AG09309 (cell line): ENCODE measurements at regions not wholly inside any gene's neighbourhood (a gene's known extent, or its start where the extent isn't known, plus 50 kb on each side); places are given as distances from the start of the nearest gene placed in this dataset.

Experiments used
- DNase-seq: peaks from one replicate; pipeline ENCODE4 v3.0.0-alpha.2; 2010; ENCODE audit warnings: low read depth
- H3K4me3 ChIP-seq: 2 replicates; pipeline ENCODE4 v1.5.1; 2011; ENCODE audit warnings: mild to moderate bottlenecking, low read depth, low read length, moderate library complexity; ENCODE audit not compliant: control insufficient read depth
- TF ChIP-seq, protein P1 (sequence below): IDR thresholded peaks from 2 replicates; pipeline ENCODE4 v1.5.1; 2011; ENCODE audit warnings: mild to moderate bottlenecking, low read depth, low read length, inconsistent platforms; ENCODE audit not compliant: insufficient read depth, control insufficient read depth; ENCODE audit errors: missing control alignments

DNA sequence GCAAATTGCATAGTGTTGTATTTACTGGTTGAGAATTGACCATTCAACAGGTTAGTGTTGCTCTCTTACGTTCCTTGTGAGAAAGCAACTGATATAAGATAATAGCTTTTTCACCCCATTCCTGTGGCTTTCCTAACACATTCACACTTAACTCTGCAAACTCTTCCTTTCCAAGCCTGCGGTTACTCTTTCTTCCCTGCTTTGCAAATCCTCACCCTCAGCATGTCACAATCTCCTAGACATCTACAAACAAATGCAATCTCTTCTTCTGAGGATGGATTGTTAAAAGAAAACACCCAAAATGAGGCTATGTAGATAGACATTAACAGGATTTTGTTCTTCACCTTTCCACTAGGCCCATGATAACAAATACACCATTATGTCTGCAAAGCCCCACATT lies 771.7 kb upstream of the PCDH7 start:
- no peak for DNase-seq
- no peak overlapping the region for H3K4me3 ChIP-seq
- TF ChIP-seq, protein P1, sequence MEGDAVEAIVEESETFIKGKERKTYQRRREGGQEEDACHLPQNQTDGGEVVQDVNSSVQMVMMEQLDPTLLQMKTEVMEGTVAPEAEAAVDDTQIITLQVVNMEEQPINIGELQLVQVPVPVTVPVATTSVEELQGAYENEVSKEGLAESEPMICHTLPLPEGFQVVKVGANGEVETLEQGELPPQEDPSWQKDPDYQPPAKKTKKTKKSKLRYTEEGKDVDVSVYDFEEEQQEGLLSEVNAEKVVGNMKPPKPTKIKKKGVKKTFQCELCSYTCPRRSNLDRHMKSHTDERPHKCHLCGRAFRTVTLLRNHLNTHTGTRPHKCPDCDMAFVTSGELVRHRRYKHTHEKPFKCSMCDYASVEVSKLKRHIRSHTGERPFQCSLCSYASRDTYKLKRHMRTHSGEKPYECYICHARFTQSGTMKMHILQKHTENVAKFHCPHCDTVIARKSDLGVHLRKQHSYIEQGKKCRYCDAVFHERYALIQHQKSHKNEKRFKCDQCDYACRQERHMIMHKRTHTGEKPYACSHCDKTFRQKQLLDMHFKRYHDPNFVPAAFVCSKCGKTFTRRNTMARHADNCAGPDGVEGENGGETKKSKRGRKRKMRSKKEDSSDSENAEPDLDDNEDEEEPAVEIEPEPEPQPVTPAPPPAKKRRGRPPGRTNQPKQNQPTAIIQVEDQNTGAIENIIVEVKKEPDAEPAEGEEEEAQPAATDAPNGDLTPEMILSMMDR = no peak

- DNase-seq = no peak
- TF ChIP-seq, protein P1 = no peak
- no peak overlapping the region for H3K4me3 ChIP-seq
Observed at GRCh38 chr4:29948858-29949257, 771.3 kb upstream of the PCDH7 start.

DNA sequence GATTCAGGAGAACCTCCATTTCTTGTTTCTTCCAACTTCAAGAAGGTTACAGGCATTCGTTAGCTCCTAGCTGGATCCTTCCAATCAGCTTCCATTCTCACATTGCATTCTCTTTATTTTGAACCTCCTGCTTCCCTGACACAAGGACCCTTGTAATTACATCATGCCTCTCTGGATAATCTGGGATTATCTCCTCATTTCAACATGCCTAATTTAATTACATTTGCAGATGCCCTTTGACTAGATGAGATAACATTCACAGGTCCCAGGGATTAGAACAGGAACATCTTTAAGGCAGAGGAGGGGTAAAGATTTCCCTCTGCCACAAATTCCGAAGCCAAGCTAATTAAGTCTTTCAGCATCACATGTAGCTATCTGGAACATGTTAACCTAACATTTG lies 753.8 kb upstream of the PCDH7 start:
- TF ChIP-seq, protein P1 = no peak
- no peak for DNase-seq
- H3K4me3 ChIP-seq = no peak overlapping the region

- TF ChIP-seq, protein P1 = peak; percentile 59
- DNase-seq = peak; percentile 7
- no peak overlapping the region for H3K4me3 ChIP-seq
Observed at GRCh38 chr4:29970626-29971025, 749.5 kb upstream of the PCDH7 start.

DNA sequence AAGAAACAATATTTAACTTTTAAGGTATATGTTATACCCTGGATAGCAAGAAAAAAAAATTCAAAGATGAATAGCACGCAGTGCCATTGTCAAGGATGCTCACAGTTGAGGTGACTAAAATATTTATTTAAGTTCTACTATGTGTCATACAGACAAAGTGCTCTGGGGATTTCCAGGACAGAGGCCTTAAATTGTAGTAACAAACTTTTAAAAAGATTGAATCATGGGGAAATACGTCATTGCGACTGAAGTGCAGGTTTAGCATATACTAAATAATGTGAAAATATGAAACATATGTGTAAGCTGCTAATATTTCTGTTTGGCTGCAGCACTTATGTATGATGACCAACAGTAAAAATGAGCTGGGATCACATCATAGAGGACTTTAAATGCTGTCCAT lies 748.0 kb upstream of the PCDH7 start:
- peak; percentile 1 for DNase-seq
- H3K4me3 ChIP-seq = no peak overlapping the region
- TF ChIP-seq, protein P1 = no peak

- no peak overlapping the region for H3K4me3 ChIP-seq
- TF ChIP-seq, protein P1 = no peak
- DNase-seq = no peak
Observed at GRCh38 chr4:29983890-29984289, 736.3 kb upstream of the PCDH7 start.

DNA sequence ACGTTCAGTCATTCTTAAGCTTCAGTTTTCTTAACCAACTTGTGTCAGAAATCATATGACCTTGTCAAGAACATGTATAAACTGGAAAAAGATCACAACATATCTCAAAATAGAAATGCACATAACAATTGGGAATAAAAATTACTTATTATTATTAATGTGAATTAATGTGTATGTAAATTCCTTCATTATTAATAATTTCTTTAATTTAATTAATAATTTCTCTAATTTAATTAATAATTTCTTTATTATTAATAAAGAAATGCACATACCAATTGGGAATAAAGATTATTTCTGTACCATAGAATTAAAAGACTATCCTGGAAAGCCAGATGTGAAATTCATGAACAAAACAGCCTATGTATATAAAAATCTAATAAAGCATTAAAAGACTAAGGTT lies 718.5 kb upstream of the PCDH7 start:
- TF ChIP-seq, protein P1 = no peak
- DNase-seq = no peak
- no peak overlapping the region for H3K4me3 ChIP-seq
